Tibial artery (tissue), 4 donors: ENCODE measurements at regions not wholly inside any gene's neighbourhood (a gene's known extent, or its start where the extent isn't known, plus 50 kb on each side); places are given as distances from the start of the nearest gene placed in this dataset.
"Not testable (repeated sequence)": the region's sequence is repeated elsewhere in the genome, so short reads cannot be mapped to it uniquely, and the experiment has no call there.

Experiments used
- DNase-seq, 2 donors: peaks; one replicate each; pipeline ENCODE4 v3.0.0-alpha.2; 2019
- H3K27ac ChIP-seq, 2 donors: fragments of 200-600 bp; sonication (generic) in 1 of 2; 1 replicate in 1 of 2; 2 replicates in 1 of 2; pipeline ENCODE4 v1.5.1; 2018 to 2019; ENCODE audit warnings: mild to moderate bottlenecking in 1 of 2
- H3K27me3 ChIP-seq, 2 donors: fragments of 200-600 bp; sonication (generic) in 1 of 2; one replicate each; pipeline versions ENCODE4 v1.5.1 to v1.6.0; 2016 to 2019
- H3K36me3 ChIP-seq, 3 donors: fragments of 200-600 bp; sonication (generic) in 2 of 3; one replicate each; pipeline ENCODE4 v1.5.1; 2016 to 2019; ENCODE audit warnings: mild to moderate bottlenecking in 2 of 3
- H3K4me1 ChIP-seq, 4 donors: fragments of 200-600 bp; sonication (generic) in 2 of 4; 1 replicate in 3 of 4; 2 replicates in 1 of 4; pipeline ENCODE4 v1.5.1; 2016 to 2019
- H3K4me3 ChIP-seq, 2 donors: fragments of 200-600 bp; sonication (generic) in 1 of 2; 1 replicate in 1 of 2; 2 replicates in 1 of 2; pipeline ENCODE4 v1.5.1; 2018 to 2019; ENCODE audit warnings: mild to moderate bottlenecking in 2 of 2
- H3K9me3 ChIP-seq, 3 donors: fragments of 200-600 bp; sonication (generic) in 1 of 3; one replicate each; pipeline ENCODE4 v1.5.1; 2016 to 2019
- intact Hi-C: fragments of 100-400 bp; cut with DNase I; formaldehyde crosslinking; loops from one replicate; pipeline ENCODE4 v1.15.0; 2023; ENCODE audit warnings: low total_unique reads
- TF ChIP-seq, protein P1 (sequence below), 2 experiments: fragments of 200-600 bp in 1 of 2; fragments of 450-650 bp in 1 of 2; IDR thresholded peaks; one replicate each; pipeline ENCODE4 v1.5.1; 2017 to 2019; ENCODE audit warnings: antibody characterized with exemption in 2 of 2, mild to moderate bottlenecking in 1 of 2, moderate library complexity in 1 of 2

DNA sequence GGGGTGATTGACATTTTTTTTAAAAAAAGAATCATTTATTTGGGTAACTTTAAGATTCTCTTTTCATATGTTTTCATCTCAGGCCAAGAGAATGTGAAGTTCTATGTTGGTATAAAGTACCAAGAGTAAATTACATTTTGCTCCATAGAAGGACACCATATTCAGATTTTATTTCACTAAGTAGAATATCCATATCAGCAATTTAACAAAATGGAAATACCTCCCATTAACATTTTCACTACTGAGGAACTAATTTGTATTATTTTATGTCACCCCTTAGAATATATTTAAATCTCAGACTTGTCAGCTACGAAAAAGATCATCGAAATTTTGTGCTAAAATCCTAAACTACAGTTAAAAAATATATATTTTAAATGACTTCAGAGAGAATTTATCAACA, 274.3 kb downstream of the SEMA3D start:
- Histone ChIP-seq H3K27me3 (no peaks in the 10 kb centered on the region), H3K4me1 (peaks cover 0 to 8% (median 0%) of the 10 kb centered on the region in 4 donors), H3K27ac (no peak overlapping the region), H3K4me3 (no peak overlapping the region), H3K9me3 (no peaks in the 10 kb centered on the region), H3K36me3 (no peaks in the 10 kb centered on the region)
- no peak for DNase-seq
- intact Hi-C loops, result no loop called here
- TF ChIP-seq, protein P1, sequence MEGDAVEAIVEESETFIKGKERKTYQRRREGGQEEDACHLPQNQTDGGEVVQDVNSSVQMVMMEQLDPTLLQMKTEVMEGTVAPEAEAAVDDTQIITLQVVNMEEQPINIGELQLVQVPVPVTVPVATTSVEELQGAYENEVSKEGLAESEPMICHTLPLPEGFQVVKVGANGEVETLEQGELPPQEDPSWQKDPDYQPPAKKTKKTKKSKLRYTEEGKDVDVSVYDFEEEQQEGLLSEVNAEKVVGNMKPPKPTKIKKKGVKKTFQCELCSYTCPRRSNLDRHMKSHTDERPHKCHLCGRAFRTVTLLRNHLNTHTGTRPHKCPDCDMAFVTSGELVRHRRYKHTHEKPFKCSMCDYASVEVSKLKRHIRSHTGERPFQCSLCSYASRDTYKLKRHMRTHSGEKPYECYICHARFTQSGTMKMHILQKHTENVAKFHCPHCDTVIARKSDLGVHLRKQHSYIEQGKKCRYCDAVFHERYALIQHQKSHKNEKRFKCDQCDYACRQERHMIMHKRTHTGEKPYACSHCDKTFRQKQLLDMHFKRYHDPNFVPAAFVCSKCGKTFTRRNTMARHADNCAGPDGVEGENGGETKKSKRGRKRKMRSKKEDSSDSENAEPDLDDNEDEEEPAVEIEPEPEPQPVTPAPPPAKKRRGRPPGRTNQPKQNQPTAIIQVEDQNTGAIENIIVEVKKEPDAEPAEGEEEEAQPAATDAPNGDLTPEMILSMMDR (IDR thresholded peaks at IDR 0.05), result no peak

GRCh38 chr7:84912018-84912417, 274.8 kb downstream of the SEMA3D start:
- H3K9me3 ChIP-seq, result no peaks in the 10 kb centered on the region
- no peaks in the 10 kb centered on the region for H3K27me3 ChIP-seq
- H3K36me3 ChIP-seq, result no peaks in the 10 kb centered on the region
- H3K4me3 ChIP-seq, result no peak overlapping the region
- peaks cover 0 to 8% (median 0%) of the 10 kb centered on the region in 4 donors for H3K4me1 ChIP-seq
- intact Hi-C loops, result no loop called here
- no peak overlapping the region for H3K27ac ChIP-seq
- DNase-seq, result no peak
- TF ChIP-seq, protein P1 (IDR thresholded peaks at IDR 0.05), result no peak

DNA sequence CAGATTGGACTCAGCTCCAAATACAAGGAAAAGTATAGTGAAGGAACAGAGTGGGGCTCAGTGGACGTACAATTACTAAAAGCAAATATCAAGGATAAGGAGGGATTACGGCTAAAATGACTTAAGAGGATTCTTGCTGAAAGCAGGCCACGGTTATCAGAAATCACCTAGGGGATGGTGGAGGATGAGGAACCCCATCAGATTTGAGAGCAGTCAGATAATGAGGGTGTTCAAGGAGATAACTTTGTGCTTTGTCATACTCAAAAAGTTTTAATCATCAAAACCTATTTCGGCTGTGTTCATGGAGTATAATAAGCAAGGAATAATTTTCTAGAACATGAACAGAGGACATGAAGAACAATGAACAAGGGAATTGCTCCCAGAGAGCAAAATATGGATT, 275.8 kb downstream of the SEMA3D start:
- TF ChIP-seq, protein P1 (IDR thresholded peaks at IDR 0.05), result no peak
- intact Hi-C loops, result no loop called here
- DNase-seq, result no peak
- Histone ChIP-seq H3K4me1 (peaks cover 0 to 8% (median 0%) of the 10 kb centered on the region in 4 donors), H3K27me3 (no peaks in the 10 kb centered on the region), H3K27ac (no peak overlapping the region), H3K4me3 (no peak overlapping the region), H3K9me3 (no peaks in the 10 kb centered on the region), H3K36me3 (no peaks in the 10 kb centered on the region)

DNA sequence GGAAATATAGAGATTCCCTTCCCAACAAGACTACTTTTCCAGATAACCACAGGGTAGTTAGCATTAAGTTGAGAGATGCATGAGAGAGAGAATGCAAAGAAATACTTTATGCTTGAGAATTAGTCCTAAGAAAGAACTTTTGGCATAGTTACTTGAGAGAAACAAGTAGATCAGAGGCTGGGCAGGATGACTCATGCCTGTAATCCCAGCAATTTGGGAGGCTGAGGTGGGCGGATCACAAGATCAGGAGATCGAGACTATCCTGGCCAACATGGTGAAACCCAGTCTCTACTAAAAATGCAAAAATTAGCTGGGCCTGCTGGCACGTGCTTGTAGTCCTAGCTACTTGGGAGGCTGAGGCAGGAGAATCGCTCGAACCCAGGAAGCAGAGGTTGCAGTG, 276.5 kb downstream of the SEMA3D start:
- H3K36me3 ChIP-seq, H3K9me3 ChIP-seq, DNase-seq, intact Hi-C loops, H3K4me3 ChIP-seq, H3K27ac ChIP-seq, H3K4me1 ChIP-seq, H3K27me3 ChIP-seq: not testable (repeated sequence)

- H3K36me3 ChIP-seq, result no peaks in the 10 kb centered on the region
- H3K9me3 ChIP-seq, result no peaks in the 10 kb centered on the region
- no peak overlapping the region for H3K4me3 ChIP-seq
- peaks cover 0 to 8% (median 0%) of the 10 kb centered on the region in 4 donors for H3K4me1 ChIP-seq
- intact Hi-C loops, result no loop called here
- no peak overlapping the region for H3K27ac ChIP-seq
- TF ChIP-seq, protein P1 (IDR thresholded peaks at IDR 0.05), result no peak
- DNase-seq, result no peak
- no peaks in the 10 kb centered on the region for H3K27me3 ChIP-seq
Measured at GRCh38 chr7:84908196-84908793, 278.6 kb downstream of the SEMA3D start.

- TF ChIP-seq, protein P1 (IDR thresholded peaks at IDR 0.05), result no peak
- Histone ChIP-seq H3K4me3 (no peak overlapping the region), H3K9me3 (no peaks in the 10 kb centered on the region), H3K27ac (no peak overlapping the region), H3K36me3 (no peaks in the 10 kb centered on the region), H3K27me3 (no peaks in the 10 kb centered on the region), H3K4me1 (peaks cover 0 to 8% (median 0%) of the 10 kb centered on the region in 4 donors)
- intact Hi-C loops, result no loop called here
- no peak for DNase-seq
Measured at GRCh38 chr7:84906889-84907288, 280.0 kb downstream of the SEMA3D start.
